ENCODE measurements at regions not wholly inside any gene's neighbourhood (a gene's known extent, or its start where the extent isn't known, plus 50 kb on each side); places are given as distances from the start of the nearest gene placed in this dataset.

DNA sequence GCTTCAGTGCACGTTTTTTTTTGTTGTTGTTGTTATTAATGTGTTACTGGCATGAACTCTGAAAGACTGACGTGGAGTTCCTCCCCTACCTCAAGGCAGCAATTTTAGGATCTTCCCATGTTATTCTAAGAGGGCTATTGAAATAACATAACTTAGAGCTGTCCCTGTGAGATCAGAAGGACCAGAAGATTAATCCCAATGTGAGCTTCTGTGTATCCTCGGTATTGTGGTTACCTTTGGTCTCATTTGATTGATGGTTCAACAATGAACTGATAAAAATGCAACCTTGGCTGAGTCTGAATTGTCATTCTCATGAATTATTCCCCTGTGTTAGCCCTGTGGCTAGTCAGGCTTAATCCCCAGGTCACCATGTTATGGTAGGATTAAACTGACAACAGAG, 394.1 kb downstream of the TRIB2 start:
- FAIRE-seq: no peak
- dilution Hi-C loops (cut with MboI; ENCODE audit: extremely low pct_ligation_motif_present, low sequenced_read_pairs): no loop called here

DNA sequence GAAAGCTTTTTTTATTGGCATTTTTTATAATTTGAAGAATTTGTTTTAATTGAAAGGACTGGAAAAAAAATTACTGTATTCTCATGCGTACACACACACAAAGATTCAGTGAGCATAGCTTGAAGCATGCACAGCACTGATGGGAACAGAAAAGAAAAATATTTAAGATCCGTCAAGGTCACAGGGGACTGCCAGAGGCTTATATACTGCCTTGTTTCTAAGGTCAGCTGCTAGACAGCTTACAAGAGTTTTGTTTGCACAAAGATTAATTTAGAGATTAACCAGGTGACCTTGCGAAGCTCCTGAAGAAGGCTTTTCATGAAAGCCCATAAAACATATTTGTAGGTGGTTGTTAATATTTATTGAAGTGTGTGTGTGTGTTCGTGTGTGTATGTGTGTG, 396.3 kb downstream of the TRIB2 start:
- Histone ChIP-seq H3K9ac (ENCODE audit: control insufficient read depth, extremely low read depth, insufficient read depth, low read length) (no peak overlapping the region), H2AFZ (ENCODE audit: control insufficient read depth, low read length) (no peak overlapping the region), H3K36me3 (ENCODE audit: control insufficient read depth in 2 of 2, extremely low read depth in 1 of 2, insufficient read depth in 2 of 2, low read length in 2 of 2) (no peaks in the 10 kb centered on the region), H3K4me3 (ENCODE audit: control insufficient read depth in 2 of 3, extremely low read depth in 1 of 3, insufficient read depth in 2 of 3, low read depth in 1 of 3, low read length in 3 of 3) (no peak overlapping the region), H3K79me2 (ENCODE audit: control insufficient read depth, insufficient read depth, low read length) (no peaks in the 10 kb centered on the region), H3K4me1 (ENCODE audit: control insufficient read depth, extremely low read depth, insufficient read depth, low read length) (peaks cover 24% of the 10 kb centered on the region), H3K27ac (ENCODE audit: control insufficient read depth, insufficient read depth, low read length) (no peak overlapping the region), H3K27me3 (ENCODE audit: control insufficient read depth, extremely low read depth, insufficient read depth, low read length) (no peaks in the 10 kb centered on the region), H4K20me1 (ENCODE audit: control insufficient read depth, extremely low read depth, insufficient read depth, low read length) (no peaks in the 10 kb centered on the region), H3K4me2 (ENCODE audit: control insufficient read depth, extremely low read depth, insufficient read depth, low read depth, low read length) (no peak overlapping the region), H3K9me3 (ENCODE audit: control insufficient read depth, low read depth, low read length) (no peaks in the 10 kb centered on the region), H3K9me1 (ENCODE audit: control insufficient read depth, extremely low read depth, insufficient read depth, low read length) (no peaks in the 10 kb centered on the region)
- no peak for TF ChIP-seq EZH2 (IDR thresholded peaks at IDR 0.05; ENCODE audit: low read length)
- TF ChIP-seq, protein P1, sequence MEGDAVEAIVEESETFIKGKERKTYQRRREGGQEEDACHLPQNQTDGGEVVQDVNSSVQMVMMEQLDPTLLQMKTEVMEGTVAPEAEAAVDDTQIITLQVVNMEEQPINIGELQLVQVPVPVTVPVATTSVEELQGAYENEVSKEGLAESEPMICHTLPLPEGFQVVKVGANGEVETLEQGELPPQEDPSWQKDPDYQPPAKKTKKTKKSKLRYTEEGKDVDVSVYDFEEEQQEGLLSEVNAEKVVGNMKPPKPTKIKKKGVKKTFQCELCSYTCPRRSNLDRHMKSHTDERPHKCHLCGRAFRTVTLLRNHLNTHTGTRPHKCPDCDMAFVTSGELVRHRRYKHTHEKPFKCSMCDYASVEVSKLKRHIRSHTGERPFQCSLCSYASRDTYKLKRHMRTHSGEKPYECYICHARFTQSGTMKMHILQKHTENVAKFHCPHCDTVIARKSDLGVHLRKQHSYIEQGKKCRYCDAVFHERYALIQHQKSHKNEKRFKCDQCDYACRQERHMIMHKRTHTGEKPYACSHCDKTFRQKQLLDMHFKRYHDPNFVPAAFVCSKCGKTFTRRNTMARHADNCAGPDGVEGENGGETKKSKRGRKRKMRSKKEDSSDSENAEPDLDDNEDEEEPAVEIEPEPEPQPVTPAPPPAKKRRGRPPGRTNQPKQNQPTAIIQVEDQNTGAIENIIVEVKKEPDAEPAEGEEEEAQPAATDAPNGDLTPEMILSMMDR (optimal IDR thresholded peaks at IDR 0.05 in 1 of 3, IDR thresholded peaks at IDR 0.05 in 1 of 3, conservative IDR thresholded peaks at IDR 0.05 in 1 of 3; ENCODE audit: extremely low read depth in 1 of 3, insufficient read depth in 2 of 3, low read length in 3 of 3): no peak
- DNase-seq (ENCODE audit: low read depth, low spot score) (no peak), FAIRE-seq (no peak)
- dilution Hi-C loops (cut with MboI; ENCODE audit: extremely low pct_ligation_motif_present, low sequenced_read_pairs): no loop called here

More for the DNA sequence above, 394.1 kb downstream of the TRIB2 start:
- Histone ChIP-seq H3K27ac (ENCODE audit: control insufficient read depth, insufficient read depth, low read length) (no peak overlapping the region), H2AFZ (ENCODE audit: control insufficient read depth, low read length) (no peak overlapping the region), H3K9me1 (ENCODE audit: control insufficient read depth, extremely low read depth, insufficient read depth, low read length) (no peaks in the 10 kb centered on the region), H3K9me3 (ENCODE audit: control insufficient read depth, low read depth, low read length) (no peaks in the 10 kb centered on the region), H3K4me2 (ENCODE audit: control insufficient read depth, extremely low read depth, insufficient read depth, low read depth, low read length) (no peak overlapping the region), H4K20me1 (ENCODE audit: control insufficient read depth, extremely low read depth, insufficient read depth, low read length) (no peaks in the 10 kb centered on the region), H3K9ac (ENCODE audit: control insufficient read depth, extremely low read depth, insufficient read depth, low read length) (no peak overlapping the region), H3K4me1 (ENCODE audit: control insufficient read depth, extremely low read depth, insufficient read depth, low read length) (peaks cover 22% of the 10 kb centered on the region), H3K36me3 (ENCODE audit: control insufficient read depth in 2 of 2, extremely low read depth in 1 of 2, insufficient read depth in 2 of 2, low read length in 2 of 2) (no peaks in the 10 kb centered on the region), H3K79me2 (ENCODE audit: control insufficient read depth, insufficient read depth, low read length) (no peaks in the 10 kb centered on the region), H3K27me3 (ENCODE audit: control insufficient read depth, extremely low read depth, insufficient read depth, low read length) (no peaks in the 10 kb centered on the region), H3K4me3 (ENCODE audit: control insufficient read depth in 2 of 3, extremely low read depth in 1 of 3, insufficient read depth in 2 of 3, low read depth in 1 of 3, low read length in 3 of 3) (no peak overlapping the region)
- TF ChIP-seq EZH2 (IDR thresholded peaks at IDR 0.05; ENCODE audit: low read length): no peak
- TF ChIP-seq, protein P1 (optimal IDR thresholded peaks at IDR 0.05 in 1 of 3, IDR thresholded peaks at IDR 0.05 in 1 of 3, conservative IDR thresholded peaks at IDR 0.05 in 1 of 3; ENCODE audit: extremely low read depth in 1 of 3, insufficient read depth in 2 of 3, low read length in 3 of 3): no peak
- no peak for DNase-seq (ENCODE audit: low read depth, low spot score)
